HEK293 (cell line): ENCODE measurements at regions not wholly inside any gene's neighbourhood (a gene's known extent, or its start where the extent isn't known, plus 50 kb on each side); places are given as distances from the start of the nearest gene placed in this dataset.

Experiments used
- HOXC10 ChIP-seq: sonication (generic); formaldehyde crosslinking; IDR thresholded peaks from 2 replicates; pipeline ENCODE4 v1.8.1; 2023; ENCODE audit warnings: mild to moderate bottlenecking, missing genetic modification reagents
- PRDM1 ChIP-seq: fragments of 450-650 bp; formaldehyde crosslinking; IDR thresholded peaks from 2 replicates; pipeline ENCODE4; 2016; ENCODE audit warnings: missing biosample characterization, missing genetic modification characterization
- ZNF558 ChIP-seq: fragments of 450-650 bp; formaldehyde crosslinking; IDR thresholded peaks from 2 replicates; pipeline ENCODE4 v1.5.1; 2016; ENCODE audit warnings: missing biosample characterization, missing genetic modification characterization
- ZNF561 ChIP-seq: fragments of 450-650 bp; IDR thresholded peaks from 2 replicates; pipeline ENCODE4 v1.5.1; 2018; ENCODE audit warnings: missing biosample characterization, missing genetic modification characterization, borderline replicate concordance
- ZNF626 ChIP-seq: fragments of 450-650 bp; sonication (Bioruptor Pico); formaldehyde crosslinking; IDR thresholded peaks from 2 replicates; pipeline ENCODE4 v1.5.1; 2018; ENCODE audit warnings: missing biosample characterization, missing genetic modification characterization, inconsistent platforms
- TF ChIP-seq, protein P1 (sequence below): fragments of 450-650 bp; formaldehyde crosslinking; IDR thresholded peaks from 2 replicates; pipeline ENCODE4 v1.5.1; 2016; ENCODE audit warnings: missing biosample characterization, missing genetic modification characterization
- TF ChIP-seq, protein P2 (sequence below): fragments of 450-650 bp; formaldehyde crosslinking; IDR thresholded peaks from 2 replicates; pipeline ENCODE4 v1.5.1; 2016; ENCODE audit warnings: missing biosample characterization, missing genetic modification characterization

- no peak for TF ChIP-seq HOXC10 (CRISPR knock-in tag)
- TF ChIP-seq, protein P1, sequence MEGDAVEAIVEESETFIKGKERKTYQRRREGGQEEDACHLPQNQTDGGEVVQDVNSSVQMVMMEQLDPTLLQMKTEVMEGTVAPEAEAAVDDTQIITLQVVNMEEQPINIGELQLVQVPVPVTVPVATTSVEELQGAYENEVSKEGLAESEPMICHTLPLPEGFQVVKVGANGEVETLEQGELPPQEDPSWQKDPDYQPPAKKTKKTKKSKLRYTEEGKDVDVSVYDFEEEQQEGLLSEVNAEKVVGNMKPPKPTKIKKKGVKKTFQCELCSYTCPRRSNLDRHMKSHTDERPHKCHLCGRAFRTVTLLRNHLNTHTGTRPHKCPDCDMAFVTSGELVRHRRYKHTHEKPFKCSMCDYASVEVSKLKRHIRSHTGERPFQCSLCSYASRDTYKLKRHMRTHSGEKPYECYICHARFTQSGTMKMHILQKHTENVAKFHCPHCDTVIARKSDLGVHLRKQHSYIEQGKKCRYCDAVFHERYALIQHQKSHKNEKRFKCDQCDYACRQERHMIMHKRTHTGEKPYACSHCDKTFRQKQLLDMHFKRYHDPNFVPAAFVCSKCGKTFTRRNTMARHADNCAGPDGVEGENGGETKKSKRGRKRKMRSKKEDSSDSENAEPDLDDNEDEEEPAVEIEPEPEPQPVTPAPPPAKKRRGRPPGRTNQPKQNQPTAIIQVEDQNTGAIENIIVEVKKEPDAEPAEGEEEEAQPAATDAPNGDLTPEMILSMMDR (tag by site-specific recombination): no peak
- TF ChIP-seq ZNF558 (tag by site-specific recombination): no peak
- no peak for TF ChIP-seq ZNF561 (tag by site-specific recombination)
- TF ChIP-seq PRDM1 (tag by site-specific recombination): no peak
- TF ChIP-seq, protein P2, sequence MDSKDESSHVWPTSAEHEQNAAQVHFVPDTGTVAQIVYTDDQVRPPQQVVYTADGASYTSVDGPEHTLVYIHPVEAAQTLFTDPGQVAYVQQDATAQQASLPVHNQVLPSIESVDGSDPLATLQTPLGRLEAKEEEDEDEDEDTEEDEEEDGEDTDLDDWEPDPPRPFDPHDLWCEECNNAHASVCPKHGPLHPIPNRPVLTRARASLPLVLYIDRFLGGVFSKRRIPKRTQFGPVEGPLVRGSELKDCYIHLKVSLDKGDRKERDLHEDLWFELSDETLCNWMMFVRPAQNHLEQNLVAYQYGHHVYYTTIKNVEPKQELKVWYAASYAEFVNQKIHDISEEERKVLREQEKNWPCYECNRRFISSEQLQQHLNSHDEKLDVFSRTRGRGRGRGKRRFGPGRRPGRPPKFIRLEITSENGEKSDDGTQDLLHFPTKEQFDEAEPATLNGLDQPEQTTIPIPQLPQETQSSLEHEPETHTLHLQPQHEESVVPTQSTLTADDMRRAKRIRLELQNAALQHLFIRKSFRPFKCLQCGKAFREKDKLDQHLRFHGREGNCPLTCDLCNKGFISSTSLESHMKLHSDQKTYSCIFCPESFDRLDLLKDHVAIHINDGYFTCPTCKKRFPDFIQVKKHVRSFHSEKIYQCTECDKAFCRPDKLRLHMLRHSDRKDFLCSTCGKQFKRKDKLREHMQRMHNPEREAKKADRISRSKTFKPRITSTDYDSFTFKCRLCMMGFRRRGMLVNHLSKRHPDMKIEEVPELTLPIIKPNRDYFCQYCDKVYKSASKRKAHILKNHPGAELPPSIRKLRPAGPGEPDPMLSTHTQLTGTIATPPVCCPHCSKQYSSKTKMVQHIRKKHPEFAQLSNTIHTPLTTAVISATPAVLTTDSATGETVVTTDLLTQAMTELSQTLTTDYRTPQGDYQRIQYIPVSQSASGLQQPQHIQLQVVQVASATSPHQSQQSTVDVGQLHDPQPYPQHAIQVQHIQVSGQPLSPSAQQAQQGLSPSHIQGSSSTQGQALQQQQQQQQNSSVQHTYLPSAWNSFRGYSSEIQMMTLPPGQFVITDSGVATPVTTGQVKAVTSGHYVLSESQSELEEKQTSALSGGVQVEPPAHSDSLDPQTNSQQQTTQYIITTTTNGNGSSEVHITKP (tag by site-specific recombination): no peak
- no peak for TF ChIP-seq ZNF626 (tag by site-specific recombination)
These were observed 249.7 kb upstream of the MCTP2 start for GRCh38 chr15:93981706-93982105.
